Fibroblast of lung (primary cell): ENCODE measurements at regions not wholly inside any gene's neighbourhood (a gene's known extent, or its start where the extent isn't known, plus 50 kb on each side); places are given as distances from the start of the nearest gene placed in this dataset.

Source experiments
- DNase-seq, 2 donors: peaks; one replicate each; pipeline versions ENCODE4 v3.0.0 to v3.0.0-alpha.2; 2010; ENCODE audit warnings: low read depth in 2 of 2
- H2AFZ ChIP-seq: 2 replicates; pipeline ENCODE4 v1.5.1; 2012; ENCODE audit warnings: low read length, control low read depth, inconsistent platforms
- H3K27ac ChIP-seq: 2 replicates; pipeline ENCODE4 v1.5.1; 2011; ENCODE audit warnings: low read length, control low read depth; ENCODE audit not compliant: insufficient read depth
- H3K27me3 ChIP-seq: 2 replicates; pipeline ENCODE4 v1.5.1; 2011; ENCODE audit warnings: mild to moderate bottlenecking, low read length; ENCODE audit not compliant: control insufficient read depth, insufficient read depth
- H3K36me3 ChIP-seq: 2 replicates; pipeline ENCODE4 v1.5.1; 2011; ENCODE audit warnings: low read length; ENCODE audit not compliant: control insufficient read depth, insufficient read depth
- H3K4me1 ChIP-seq: 2 replicates; pipeline ENCODE4 v1.5.1; 2011; ENCODE audit warnings: low read length; ENCODE audit not compliant: control insufficient read depth, insufficient read depth; ENCODE audit errors: extremely low read depth
- H3K4me2 ChIP-seq: 2 replicates; pipeline ENCODE4 v1.5.1; 2011; ENCODE audit warnings: low read length, control low read depth; ENCODE audit not compliant: insufficient read depth; ENCODE audit errors: extremely low read depth
- H3K4me3 ChIP-seq, 4 experiments: fragments of 200-600 bp in 1 of 4; sonication (generic) in 1 of 4; replicated peaks in 1 of 4; 2 replicates each; pipeline ENCODE4 v1.5.1; 2011 to 2016; ENCODE audit warnings: low read length in 4 of 4, low read depth in 3 of 4, mild to moderate bottlenecking in 3 of 4, control low read depth in 2 of 4, inconsistent platforms in 1 of 4, mixed read lengths in 1 of 4; ENCODE audit not compliant: insufficient read depth in 1 of 4; ENCODE audit errors: control extremely low read depth in 1 of 4
- H3K79me2 ChIP-seq: 2 replicates; pipeline ENCODE4 v1.5.1; 2012; ENCODE audit warnings: mild to moderate bottlenecking, low read length, inconsistent platforms; ENCODE audit not compliant: control insufficient read depth, insufficient read depth
- H3K9ac ChIP-seq: 2 replicates; pipeline ENCODE4 v1.5.1; 2011; ENCODE audit warnings: mild to moderate bottlenecking, low read length, control low read depth; ENCODE audit not compliant: insufficient read depth
- H3K9me3 ChIP-seq: 2 replicates; pipeline ENCODE4 v1.5.1; 2012; ENCODE audit warnings: low read depth, low read length; ENCODE audit not compliant: control insufficient read depth, insufficient read depth
- H4K20me1 ChIP-seq: 2 replicates; pipeline ENCODE4 v1.5.1; 2011; ENCODE audit warnings: low read length; ENCODE audit not compliant: control insufficient read depth, insufficient read depth; ENCODE audit errors: extremely low read depth
- EZH2 ChIP-seq: IDR thresholded peaks from 2 replicates; pipeline ENCODE4 v1.5.1; 2012; ENCODE audit warnings: low read length, control low read depth, mild to moderate bottlenecking; ENCODE audit errors: missing control alignments
- TF ChIP-seq, protein P1 (sequence below), 2 donors: IDR thresholded peaks in 1 of 2; conservative IDR thresholded peaks in 1 of 2; 1 replicate in 1 of 2; 2 replicates in 1 of 2; pipeline ENCODE4 v1.5.1; 2011 to 2012; ENCODE audit warnings: low read length in 2 of 2, control low read depth in 1 of 2, inconsistent platforms in 1 of 2, low read depth in 1 of 2, mild to moderate bottlenecking in 1 of 2

DNA sequence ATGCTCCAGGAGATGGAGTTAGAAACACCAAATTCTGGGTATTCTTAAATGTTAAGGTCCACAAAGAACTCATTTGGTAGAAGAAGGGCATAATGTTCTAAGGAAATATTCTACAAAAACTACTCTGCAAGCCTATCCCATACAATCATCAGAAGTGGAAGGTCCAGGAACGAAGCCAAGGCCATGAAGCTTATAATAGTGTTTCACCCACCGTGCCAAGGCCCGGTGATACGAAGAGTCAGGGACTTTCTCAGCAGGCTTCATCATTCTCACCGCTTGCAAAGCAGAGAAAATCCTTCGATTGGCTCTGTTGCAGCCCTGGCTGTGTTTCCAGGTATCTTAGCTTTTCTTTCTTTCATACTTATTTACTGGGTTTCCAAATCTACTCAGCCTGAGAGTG, 351.9 kb upstream of the CELF2 start:
- no peak for DNase-seq
- Histone ChIP-seq H4K20me1 (no peaks in the 10 kb centered on the region), H3K9ac (no peak overlapping the region), H3K27ac (no peak overlapping the region), H3K4me1 (no peaks in the 10 kb centered on the region), H3K36me3 (no peaks in the 10 kb centered on the region), H3K4me3 (no peak overlapping the region), H2AFZ (no peak overlapping the region), H3K79me2 (no peaks in the 10 kb centered on the region), H3K4me2 (no peak overlapping the region), H3K9me3 (no peaks in the 10 kb centered on the region), H3K27me3 (peaks cover 2% of the 10 kb centered on the region)
- TF ChIP-seq, protein P1, sequence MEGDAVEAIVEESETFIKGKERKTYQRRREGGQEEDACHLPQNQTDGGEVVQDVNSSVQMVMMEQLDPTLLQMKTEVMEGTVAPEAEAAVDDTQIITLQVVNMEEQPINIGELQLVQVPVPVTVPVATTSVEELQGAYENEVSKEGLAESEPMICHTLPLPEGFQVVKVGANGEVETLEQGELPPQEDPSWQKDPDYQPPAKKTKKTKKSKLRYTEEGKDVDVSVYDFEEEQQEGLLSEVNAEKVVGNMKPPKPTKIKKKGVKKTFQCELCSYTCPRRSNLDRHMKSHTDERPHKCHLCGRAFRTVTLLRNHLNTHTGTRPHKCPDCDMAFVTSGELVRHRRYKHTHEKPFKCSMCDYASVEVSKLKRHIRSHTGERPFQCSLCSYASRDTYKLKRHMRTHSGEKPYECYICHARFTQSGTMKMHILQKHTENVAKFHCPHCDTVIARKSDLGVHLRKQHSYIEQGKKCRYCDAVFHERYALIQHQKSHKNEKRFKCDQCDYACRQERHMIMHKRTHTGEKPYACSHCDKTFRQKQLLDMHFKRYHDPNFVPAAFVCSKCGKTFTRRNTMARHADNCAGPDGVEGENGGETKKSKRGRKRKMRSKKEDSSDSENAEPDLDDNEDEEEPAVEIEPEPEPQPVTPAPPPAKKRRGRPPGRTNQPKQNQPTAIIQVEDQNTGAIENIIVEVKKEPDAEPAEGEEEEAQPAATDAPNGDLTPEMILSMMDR (conservative IDR thresholded peaks at IDR 0.05 in 1 of 2, IDR thresholded peaks at IDR 0.05 in 1 of 2; ENCODE audit: low read depth in 1 of 2, low read length in 2 of 2): no peak
- no peak for TF ChIP-seq EZH2

GRCh38 chr10:10667466-10667865, 350.2 kb upstream of the CELF2 start:
- Histone ChIP-seq H3K36me3 (no peaks in the 10 kb centered on the region), H3K4me1 (no peaks in the 10 kb centered on the region), H4K20me1 (no peaks in the 10 kb centered on the region), H3K4me3 (no peak overlapping the region), H3K27me3 (peaks cover 2% of the 10 kb centered on the region), H3K27ac (no peak overlapping the region), H2AFZ (no peak overlapping the region), H3K4me2 (no peak overlapping the region), H3K9me3 (no peaks in the 10 kb centered on the region), H3K9ac (no peak overlapping the region), H3K79me2 (no peaks in the 10 kb centered on the region)
- TF ChIP-seq EZH2: no peak
- TF ChIP-seq, protein P1 (conservative IDR thresholded peaks at IDR 0.05 in 1 of 2, IDR thresholded peaks at IDR 0.05 in 1 of 2; ENCODE audit: low read depth in 1 of 2, low read length in 2 of 2): no peak
- no peak for DNase-seq

GRCh38 chr10:10676972-10677371, 340.7 kb upstream of the CELF2 start:
- Histone ChIP-seq H3K4me3 (no peak overlapping the region), H2AFZ (no peak overlapping the region), H3K36me3 (no peaks in the 10 kb centered on the region), H3K27me3 (no peaks in the 10 kb centered on the region), H3K9ac (no peak overlapping the region), H3K79me2 (no peaks in the 10 kb centered on the region), H3K27ac (no peak overlapping the region), H3K4me1 (no peaks in the 10 kb centered on the region), H4K20me1 (no peaks in the 10 kb centered on the region), H3K4me2 (no peak overlapping the region), H3K9me3 (no peaks in the 10 kb centered on the region)
- DNase-seq: peak in 1 of 2 donors; percentile 32
- TF ChIP-seq, protein P1 (conservative IDR thresholded peaks at IDR 0.05 in 1 of 2, IDR thresholded peaks at IDR 0.05 in 1 of 2; ENCODE audit: low read depth in 1 of 2, low read length in 2 of 2): no peak
- no peak for TF ChIP-seq EZH2
